PFSK-1 (cell line): ENCODE measurements at regions not wholly inside any gene's neighbourhood (a gene's known extent, or its start where the extent isn't known, plus 50 kb on each side); places are given as distances from the start of the nearest gene placed in this dataset.

Source experiments
- FOXP2 ChIP-seq: optimal IDR thresholded peaks from 2 replicates; pipeline ENCODE3; 2011; ENCODE audit warnings: borderline replicate concordance, control low read depth, inconsistent platforms; ENCODE audit not compliant: insufficient read depth; ENCODE audit errors: extremely low read length, extremely low read depth
- POLR2AphosphoS5 ChIP-seq: IDR thresholded peaks from 2 replicates; pipeline ENCODE4 v1.6.1; 2012; ENCODE audit warnings: low read depth, mild to moderate bottlenecking, control low read depth, low read length, moderate library complexity
- SIN3A ChIP-seq: IDR thresholded peaks from 2 replicates; pipeline ENCODE4 v1.6.1; 2012; ENCODE audit warnings: mild to moderate bottlenecking, low read length, moderate library complexity, borderline replicate concordance; ENCODE audit not compliant: insufficient read depth
- TF ChIP-seq, protein P1 (sequence below), 2 experiments: IDR thresholded peaks; 2 replicates each; pipeline versions ENCODE4 v1.6.1 to v1.8.0; 2011 to 2012; ENCODE audit warnings: low read depth in 2 of 2, low read length in 2 of 2, control low read depth in 1 of 2, inconsistent platforms in 1 of 2, mild to moderate bottlenecking in 1 of 2, moderate library complexity in 1 of 2; ENCODE audit not compliant: insufficient read depth in 1 of 2

DNA sequence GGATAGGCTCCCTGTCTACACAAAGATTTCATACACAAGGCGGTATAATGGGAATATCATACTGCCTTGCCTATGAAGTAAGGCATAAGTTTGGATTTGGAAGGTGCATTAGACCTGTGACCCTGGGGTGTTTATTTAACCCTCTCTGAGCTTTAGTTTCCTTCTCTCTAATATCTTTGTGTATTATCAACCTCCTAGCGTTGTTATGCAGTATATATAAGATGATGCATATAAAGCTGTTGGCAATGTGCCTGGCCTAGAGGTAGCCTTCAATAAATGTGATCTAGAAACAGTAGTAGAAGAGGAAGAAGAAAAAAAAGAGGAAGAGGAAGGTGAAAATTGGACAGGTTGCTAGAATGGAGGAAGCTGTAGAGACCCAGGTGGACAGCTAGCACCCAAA lies 311.6 kb upstream of the CLINT1 start:
- TF ChIP-seq FOXP2: no peak
- TF ChIP-seq, protein P1, sequence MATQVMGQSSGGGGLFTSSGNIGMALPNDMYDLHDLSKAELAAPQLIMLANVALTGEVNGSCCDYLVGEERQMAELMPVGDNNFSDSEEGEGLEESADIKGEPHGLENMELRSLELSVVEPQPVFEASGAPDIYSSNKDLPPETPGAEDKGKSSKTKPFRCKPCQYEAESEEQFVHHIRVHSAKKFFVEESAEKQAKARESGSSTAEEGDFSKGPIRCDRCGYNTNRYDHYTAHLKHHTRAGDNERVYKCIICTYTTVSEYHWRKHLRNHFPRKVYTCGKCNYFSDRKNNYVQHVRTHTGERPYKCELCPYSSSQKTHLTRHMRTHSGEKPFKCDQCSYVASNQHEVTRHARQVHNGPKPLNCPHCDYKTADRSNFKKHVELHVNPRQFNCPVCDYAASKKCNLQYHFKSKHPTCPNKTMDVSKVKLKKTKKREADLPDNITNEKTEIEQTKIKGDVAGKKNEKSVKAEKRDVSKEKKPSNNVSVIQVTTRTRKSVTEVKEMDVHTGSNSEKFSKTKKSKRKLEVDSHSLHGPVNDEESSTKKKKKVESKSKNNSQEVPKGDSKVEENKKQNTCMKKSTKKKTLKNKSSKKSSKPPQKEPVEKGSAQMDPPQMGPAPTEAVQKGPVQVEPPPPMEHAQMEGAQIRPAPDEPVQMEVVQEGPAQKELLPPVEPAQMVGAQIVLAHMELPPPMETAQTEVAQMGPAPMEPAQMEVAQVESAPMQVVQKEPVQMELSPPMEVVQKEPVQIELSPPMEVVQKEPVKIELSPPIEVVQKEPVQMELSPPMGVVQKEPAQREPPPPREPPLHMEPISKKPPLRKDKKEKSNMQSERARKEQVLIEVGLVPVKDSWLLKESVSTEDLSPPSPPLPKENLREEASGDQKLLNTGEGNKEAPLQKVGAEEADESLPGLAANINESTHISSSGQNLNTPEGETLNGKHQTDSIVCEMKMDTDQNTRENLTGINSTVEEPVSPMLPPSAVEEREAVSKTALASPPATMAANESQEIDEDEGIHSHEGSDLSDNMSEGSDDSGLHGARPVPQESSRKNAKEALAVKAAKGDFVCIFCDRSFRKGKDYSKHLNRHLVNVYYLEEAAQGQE (IDR thresholded peaks at IDR 0.05; ENCODE audit: insufficient read depth in 1 of 2, low read depth in 2 of 2, low read length in 2 of 2): no peak
- no peak for TF ChIP-seq SIN3A
- TF ChIP-seq POLR2AphosphoS5: no peak
